ENCODE measurements at regions not wholly inside any gene's neighbourhood (a gene's known extent, or its start where the extent isn't known, plus 50 kb on each side); places are given as distances from the start of the nearest gene placed in this dataset.

DNA sequence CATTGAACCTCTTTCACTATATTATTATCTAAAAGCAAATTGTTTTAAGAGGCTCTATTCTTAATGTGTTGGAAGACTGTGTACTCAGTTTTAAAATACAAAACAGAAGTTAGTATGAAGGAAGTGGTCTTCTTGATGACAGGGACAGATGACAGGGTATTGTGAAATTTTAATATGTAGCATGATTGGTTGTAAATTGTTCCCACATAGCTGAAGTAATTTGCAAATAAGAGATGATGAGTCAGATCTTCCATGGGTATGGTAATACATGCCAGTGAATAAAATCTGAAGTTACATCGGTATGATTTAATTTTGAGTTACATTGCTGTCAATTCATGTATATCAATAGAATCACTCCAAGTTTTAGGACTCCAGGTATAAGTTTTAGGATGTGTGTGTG lies 454.8 kb downstream of the AEBP2 start:
- TF ChIP-seq, protein P1, sequence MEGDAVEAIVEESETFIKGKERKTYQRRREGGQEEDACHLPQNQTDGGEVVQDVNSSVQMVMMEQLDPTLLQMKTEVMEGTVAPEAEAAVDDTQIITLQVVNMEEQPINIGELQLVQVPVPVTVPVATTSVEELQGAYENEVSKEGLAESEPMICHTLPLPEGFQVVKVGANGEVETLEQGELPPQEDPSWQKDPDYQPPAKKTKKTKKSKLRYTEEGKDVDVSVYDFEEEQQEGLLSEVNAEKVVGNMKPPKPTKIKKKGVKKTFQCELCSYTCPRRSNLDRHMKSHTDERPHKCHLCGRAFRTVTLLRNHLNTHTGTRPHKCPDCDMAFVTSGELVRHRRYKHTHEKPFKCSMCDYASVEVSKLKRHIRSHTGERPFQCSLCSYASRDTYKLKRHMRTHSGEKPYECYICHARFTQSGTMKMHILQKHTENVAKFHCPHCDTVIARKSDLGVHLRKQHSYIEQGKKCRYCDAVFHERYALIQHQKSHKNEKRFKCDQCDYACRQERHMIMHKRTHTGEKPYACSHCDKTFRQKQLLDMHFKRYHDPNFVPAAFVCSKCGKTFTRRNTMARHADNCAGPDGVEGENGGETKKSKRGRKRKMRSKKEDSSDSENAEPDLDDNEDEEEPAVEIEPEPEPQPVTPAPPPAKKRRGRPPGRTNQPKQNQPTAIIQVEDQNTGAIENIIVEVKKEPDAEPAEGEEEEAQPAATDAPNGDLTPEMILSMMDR (IDR thresholded peaks at IDR 0.05) = no peak
- TF ChIP-seq POLR2A (IDR thresholded peaks at IDR 0.05) = no peak
